Activated T-helper 2 cell treated with anti-CD3 and anti-CD28 coated beads, Interferon-gamma antibody, Interleukin-2, Interleukin-4, amounts not matched to agents 10 μg/mL and 5 μg/mL and 100 μg/mL, durations not matched to agents 14 hours and 24 hours and 36 hours (primary cell): ENCODE measurements at regions not wholly inside any gene's neighbourhood (a gene's known extent, or its start where the extent isn't known, plus 50 kb on each side); places are given as distances from the start of the nearest gene placed in this dataset.
"Not testable (repeated sequence)": the region's sequence is repeated elsewhere in the genome, so short reads cannot be mapped to it uniquely, and the experiment has no call there.

Source experiments
- DNase-seq: peaks from one replicate; pipeline ENCODE4 v3.0.0; 2021; ENCODE audit warnings: low spot score
- H3K27ac Mint-ChIP-seq: one replicate; pipeline ENCODE4 v1.8.0; 2021; ENCODE audit warnings: mixed read lengths
- H3K27me3 Mint-ChIP-seq: one replicate; pipeline ENCODE4 v1.8.0; 2021; ENCODE audit warnings: low read depth, mixed read lengths
- H3K36me3 Mint-ChIP-seq: one replicate; pipeline ENCODE4 v1.8.0; 2021; ENCODE audit warnings: low read depth, mixed read lengths
- H3K4me1 Mint-ChIP-seq: one replicate; pipeline ENCODE4 v1.8.0; 2021; ENCODE audit warnings: low read depth, mixed read lengths
- H3K4me3 Mint-ChIP-seq: one replicate; pipeline ENCODE4 v1.8.0; 2021; ENCODE audit warnings: low read depth, mild to moderate bottlenecking, moderate library complexity, mixed read lengths
- H3K9me3 Mint-ChIP-seq: one replicate; pipeline ENCODE4 v1.8.0; 2021; ENCODE audit warnings: mixed read lengths
- intact Hi-C: fragments of 100-400 bp; cut with micrococcal nuclease; formaldehyde crosslinking; loops from one replicate; pipeline ENCODE4 v1.15.1; 2023

DNA sequence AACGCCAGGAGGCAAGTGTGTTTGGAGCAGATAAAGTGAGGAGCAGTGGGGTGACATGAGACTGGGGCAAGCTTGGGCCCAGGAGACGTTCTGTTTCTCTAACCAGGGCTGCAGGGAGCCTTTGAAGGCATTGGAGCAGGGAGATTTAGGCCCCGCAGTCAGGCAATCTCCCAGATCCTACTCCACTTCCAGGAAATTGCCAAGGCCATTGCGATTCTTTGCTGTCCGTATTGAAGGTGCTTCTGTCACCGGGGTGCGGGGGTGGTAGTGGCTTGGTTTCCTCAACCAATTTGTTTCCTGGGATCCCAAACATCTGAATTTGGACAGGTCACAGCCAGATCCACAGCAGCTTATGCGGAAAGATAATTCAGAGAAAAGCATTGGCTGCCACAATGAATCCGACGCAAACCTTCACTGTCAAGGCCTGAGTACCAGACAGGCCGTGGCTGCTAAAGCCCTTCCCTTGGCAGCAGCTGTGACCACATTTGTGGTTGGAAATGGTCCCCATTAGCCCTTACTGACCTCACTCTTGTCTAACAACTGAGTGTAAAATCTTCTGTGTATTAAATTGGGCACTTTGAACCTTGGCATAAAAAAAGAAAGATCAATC is 385.6 kb downstream of the PTPRU start:
- H3K36me3 Mint-ChIP-seq: no peaks in the 10 kb centered on the region
- no peaks in the 10 kb centered on the region for H3K9me3 Mint-ChIP-seq
- H3K27ac Mint-ChIP-seq: no peak overlapping the region
- peaks cover 2% of the 10 kb centered on the region for H3K27me3 Mint-ChIP-seq
- no peak for DNase-seq
- H3K4me3 Mint-ChIP-seq: no peak overlapping the region
- intact Hi-C loops: no loop called here
- no peaks in the 10 kb centered on the region for H3K4me1 Mint-ChIP-seq

DNA sequence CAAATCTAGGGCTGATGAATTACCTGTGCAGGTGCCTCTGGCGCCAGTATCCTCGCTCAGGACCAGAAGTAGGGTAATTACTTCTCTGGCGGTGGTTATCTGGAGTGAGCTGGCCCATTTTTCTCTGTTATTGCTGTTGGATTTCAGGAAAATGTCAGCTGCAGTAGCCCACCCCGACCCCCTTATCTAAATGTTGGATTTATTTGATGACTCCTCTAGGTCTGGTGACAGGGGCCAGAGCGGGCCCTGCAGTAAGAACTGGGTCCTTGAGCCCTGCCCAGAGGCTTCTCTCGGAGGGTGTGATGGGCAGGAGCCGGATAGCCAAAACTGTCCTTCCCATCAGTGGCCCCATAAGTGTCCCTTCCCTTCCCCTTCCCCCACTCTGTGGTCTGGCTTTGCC is 384.3 kb downstream of the PTPRU start:
- Mint-ChIP-seq H3K36me3 (no peaks in the 10 kb centered on the region), H3K27ac (no peak overlapping the region), H3K27me3 (peaks cover 2% of the 10 kb centered on the region), H3K4me1 (no peaks in the 10 kb centered on the region), H3K9me3 (no peaks in the 10 kb centered on the region), H3K4me3 (no peak overlapping the region)
- intact Hi-C loops: no loop called here
- no peak for DNase-seq

GRCh38 chr1:29607236-29607635 is 370.9 kb downstream of the PTPRU start:
- Mint-ChIP-seq H3K36me3 (no peaks in the 10 kb centered on the region), H3K4me3 (no peak overlapping the region), H3K4me1 (no peaks in the 10 kb centered on the region), H3K27me3 (peaks cover 5% of the 10 kb centered on the region), H3K9me3 (peaks cover 7% of the 10 kb centered on the region), H3K27ac (no peak overlapping the region)
- DNase-seq: no peak
- intact Hi-C loops: no loop called here

GRCh38 chr1:29604796-29605195 is 368.5 kb downstream of the PTPRU start:
- H3K27ac Mint-ChIP-seq, intact Hi-C loops, DNase-seq, H3K36me3 Mint-ChIP-seq, H3K4me1 Mint-ChIP-seq, H3K27me3 Mint-ChIP-seq, H3K4me3 Mint-ChIP-seq, H3K9me3 Mint-ChIP-seq: not testable (repeated sequence)

DNA sequence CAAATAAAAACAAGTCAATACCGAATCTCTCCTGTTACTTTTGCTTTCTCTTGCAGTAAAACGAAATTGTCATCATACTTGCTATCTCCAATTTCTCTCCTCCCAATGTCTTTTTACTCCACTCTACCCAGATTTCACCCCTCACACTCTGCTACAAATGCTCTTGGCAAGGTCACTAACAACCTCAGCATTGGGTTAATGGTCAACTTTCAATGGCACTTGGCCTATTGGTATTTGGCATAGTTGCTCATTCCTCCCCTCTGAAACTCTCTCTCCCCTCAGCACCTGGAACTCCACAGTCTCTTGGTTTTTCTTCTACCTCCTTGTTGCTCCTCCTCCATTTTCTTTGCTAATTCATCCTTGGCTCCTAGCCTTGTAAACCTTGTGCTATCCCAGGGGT is 367.3 kb downstream of the PTPRU start:
- peaks cover 5% of the 10 kb centered on the region for H3K27me3 Mint-ChIP-seq
- DNase-seq: no peak
- no peaks in the 10 kb centered on the region for H3K4me1 Mint-ChIP-seq
- no peak overlapping the region for H3K4me3 Mint-ChIP-seq
- peaks cover 7% of the 10 kb centered on the region for H3K9me3 Mint-ChIP-seq
- H3K27ac Mint-ChIP-seq: no peak overlapping the region
- intact Hi-C loops: no loop called here
- no peaks in the 10 kb centered on the region for H3K36me3 Mint-ChIP-seq

GRCh38 chr1:29602203-29602602 is 365.9 kb downstream of the PTPRU start:
- no peak for DNase-seq
- no peak overlapping the region for H3K27ac Mint-ChIP-seq
- H3K36me3 Mint-ChIP-seq: no peaks in the 10 kb centered on the region
- no peaks in the 10 kb centered on the region for H3K4me1 Mint-ChIP-seq
- H3K4me3 Mint-ChIP-seq: no peak overlapping the region
- H3K9me3 Mint-ChIP-seq: no peaks in the 10 kb centered on the region
- H3K27me3 Mint-ChIP-seq: peaks cover 5% of the 10 kb centered on the region
- intact Hi-C loops: no loop called here

DNA sequence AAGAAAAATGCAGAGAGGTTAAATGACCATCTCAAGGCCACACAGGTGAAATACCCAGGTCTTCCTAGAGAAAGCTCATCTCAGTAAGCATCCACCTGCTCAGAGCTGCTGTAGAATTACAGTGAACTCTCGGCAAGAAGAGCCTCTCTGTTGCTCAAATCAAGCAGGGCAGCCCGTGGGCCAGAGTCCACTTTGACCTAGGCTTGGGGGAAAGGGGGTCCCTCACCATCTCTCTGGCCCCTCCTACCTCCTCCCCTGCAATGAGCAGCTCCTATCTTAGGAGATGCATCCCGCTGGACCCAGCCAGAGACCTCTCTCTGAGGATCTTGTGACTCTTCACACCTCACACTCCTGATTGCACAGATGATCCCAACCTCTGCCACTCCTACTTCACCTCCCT is 364.7 kb downstream of the PTPRU start:
- Mint-ChIP-seq H3K9me3 (no peaks in the 10 kb centered on the region), H3K27ac (no peak overlapping the region), H3K36me3 (no peaks in the 10 kb centered on the region), H3K4me3 (no peak overlapping the region), H3K27me3 (peaks cover 4% of the 10 kb centered on the region), H3K4me1 (no peaks in the 10 kb centered on the region)
- DNase-seq: no peak
- intact Hi-C loops: no loop called here

DNA sequence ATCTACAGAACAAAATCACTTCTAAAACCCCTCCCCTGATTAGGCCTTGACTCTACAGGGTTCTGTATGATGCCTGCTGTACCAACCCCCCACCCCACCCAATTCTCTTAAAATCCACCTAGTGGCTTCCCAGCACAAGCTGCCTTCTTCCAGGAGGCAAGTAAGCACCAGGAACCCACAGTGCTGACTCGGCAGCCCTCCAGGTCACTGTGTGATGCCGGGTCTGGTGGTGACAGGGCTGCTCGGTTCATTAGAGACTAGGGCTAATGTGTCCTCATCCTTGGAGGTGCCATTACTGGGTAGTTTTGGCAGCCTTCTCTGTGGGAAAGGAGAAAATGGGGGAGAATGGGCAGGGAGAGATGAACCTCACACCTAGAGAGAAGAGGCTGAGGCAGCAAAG is 363.5 kb downstream of the PTPRU start:
- Mint-ChIP-seq H3K27me3 (peaks cover 2% of the 10 kb centered on the region), H3K27ac (no peak overlapping the region), H3K4me3 (no peak overlapping the region), H3K36me3 (no peaks in the 10 kb centered on the region), H3K4me1 (no peaks in the 10 kb centered on the region), H3K9me3 (no peaks in the 10 kb centered on the region)
- intact Hi-C loops: no loop called here
- DNase-seq: no peak

DNA sequence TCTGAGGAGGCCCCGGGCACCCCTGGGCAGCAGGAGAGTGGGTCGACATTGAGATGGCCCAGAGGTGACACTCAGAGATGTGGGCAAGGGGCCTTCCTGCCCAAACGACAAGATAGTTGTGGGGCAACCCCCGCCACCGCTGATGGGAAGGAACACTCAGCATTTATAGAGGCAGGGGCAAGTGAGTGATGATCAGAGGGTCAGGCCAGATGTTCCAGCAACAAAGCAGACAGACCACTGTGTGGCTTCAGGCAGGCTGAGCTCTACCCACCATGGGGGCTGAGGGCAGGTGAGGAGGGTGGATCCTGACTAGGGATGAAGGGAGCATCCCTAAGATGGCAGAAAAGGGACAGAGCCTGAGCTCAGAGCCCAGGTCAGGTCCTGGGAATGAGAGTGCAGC is 362.7 kb downstream of the PTPRU start:
- Mint-ChIP-seq H3K27ac (no peak overlapping the region), H3K4me3 (no peak overlapping the region), H3K9me3 (no peaks in the 10 kb centered on the region), H3K4me1 (no peaks in the 10 kb centered on the region), H3K27me3 (peaks cover 2% of the 10 kb centered on the region), H3K36me3 (no peaks in the 10 kb centered on the region)
- no peak for DNase-seq
- intact Hi-C loops: no loop called here

DNA sequence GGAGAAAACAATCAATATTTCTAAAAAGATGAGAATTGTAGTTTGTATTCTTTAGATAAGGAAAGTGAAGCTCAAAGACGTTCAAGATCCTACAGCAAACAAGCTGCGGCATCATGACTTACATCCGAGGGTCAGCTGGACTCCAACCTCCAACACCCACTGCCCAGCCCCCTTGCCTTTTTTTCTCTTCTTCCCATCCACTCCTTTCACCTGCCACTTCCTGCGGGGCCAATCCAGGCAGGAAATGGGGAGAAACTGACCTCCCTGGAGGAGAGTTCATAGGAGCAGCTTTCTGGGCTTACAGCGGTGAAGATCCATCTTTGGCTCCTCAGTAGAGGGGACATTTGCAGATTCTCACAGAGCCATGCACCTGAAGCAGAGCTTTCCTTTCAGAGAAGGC is 361.5 kb downstream of the PTPRU start:
- intact Hi-C loops: no loop called here
- Mint-ChIP-seq H3K4me3 (no peak overlapping the region), H3K27ac (no peak overlapping the region), H3K27me3 (peaks cover 2% of the 10 kb centered on the region), H3K36me3 (no peaks in the 10 kb centered on the region), H3K4me1 (no peaks in the 10 kb centered on the region), H3K9me3 (no peaks in the 10 kb centered on the region)
- no peak for DNase-seq

GRCh38 chr1:29593601-29594382 is 357.5 kb downstream of the PTPRU start:
- no peaks in the 10 kb centered on the region for H3K9me3 Mint-ChIP-seq
- H3K27ac Mint-ChIP-seq: no peak overlapping the region
- DNase-seq: no peak
- H3K36me3 Mint-ChIP-seq: no peaks in the 10 kb centered on the region
- no peak overlapping the region for H3K4me3 Mint-ChIP-seq
- intact Hi-C loops: no loop called here
- H3K4me1 Mint-ChIP-seq: no peaks in the 10 kb centered on the region
- peaks cover 2% of the 10 kb centered on the region for H3K27me3 Mint-ChIP-seq

GRCh38 chr1:29592731-29593130 is 356.4 kb downstream of the PTPRU start:
- intact Hi-C loops: no loop called here
- H3K27ac Mint-ChIP-seq: no peak overlapping the region
- DNase-seq: no peak
- peaks cover 2% of the 10 kb centered on the region for H3K27me3 Mint-ChIP-seq
- H3K36me3 Mint-ChIP-seq: no peaks in the 10 kb centered on the region
- H3K4me3 Mint-ChIP-seq: no peak overlapping the region
- no peaks in the 10 kb centered on the region for H3K4me1 Mint-ChIP-seq
- no peaks in the 10 kb centered on the region for H3K9me3 Mint-ChIP-seq

DNA sequence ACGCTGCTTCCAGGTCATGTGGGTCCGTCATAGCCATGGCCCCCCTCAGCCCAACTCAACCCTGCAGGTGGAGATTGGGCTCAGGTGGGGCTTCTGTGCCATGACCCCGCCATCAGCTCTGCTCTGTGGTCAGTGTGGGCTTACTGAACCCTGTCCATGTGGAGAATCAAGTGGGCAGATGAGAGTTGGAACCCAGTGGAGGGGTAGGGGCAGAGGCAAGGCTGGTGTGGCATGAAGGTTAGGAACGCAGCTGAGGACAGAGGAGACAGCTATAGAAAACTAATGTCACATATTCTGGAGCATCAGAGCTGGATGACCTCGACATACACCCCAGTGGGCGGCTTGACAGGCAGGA is 355.9 kb downstream of the PTPRU start:
- Mint-ChIP-seq H3K36me3 (no peaks in the 10 kb centered on the region), H3K27me3 (no peaks in the 10 kb centered on the region), H3K27ac (no peak overlapping the region), H3K4me1 (no peaks in the 10 kb centered on the region), H3K4me3 (no peak overlapping the region), H3K9me3 (no peaks in the 10 kb centered on the region)
- no peak for DNase-seq
- intact Hi-C loops: no loop called here
